ENCODE measurements at regions not wholly inside any gene's neighbourhood (a gene's known extent, or its start where the extent isn't known, plus 50 kb on each side); places are given as distances from the start of the nearest gene placed in this dataset.

DNA sequence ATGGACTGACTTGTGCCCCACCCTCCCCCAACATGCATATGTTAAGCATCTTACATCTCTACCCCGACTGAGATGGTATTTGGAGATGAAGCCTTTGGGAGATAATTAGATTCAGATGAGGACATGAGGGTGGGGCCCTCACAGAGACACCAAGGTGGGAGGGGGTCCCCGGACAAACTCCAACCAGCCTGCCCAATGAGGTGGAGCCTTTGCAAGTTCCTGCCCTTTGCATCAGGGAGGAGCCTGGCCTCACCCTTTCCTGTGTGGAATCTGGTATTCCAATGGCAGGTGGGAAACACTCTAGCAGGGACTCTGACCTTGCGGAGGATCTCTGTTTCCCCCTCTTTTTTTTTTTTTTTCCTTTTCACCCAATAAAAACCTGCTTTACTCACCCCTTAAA is 589.9 kb upstream of the BOD1L1 start:
- TF ChIP-seq, protein P1, sequence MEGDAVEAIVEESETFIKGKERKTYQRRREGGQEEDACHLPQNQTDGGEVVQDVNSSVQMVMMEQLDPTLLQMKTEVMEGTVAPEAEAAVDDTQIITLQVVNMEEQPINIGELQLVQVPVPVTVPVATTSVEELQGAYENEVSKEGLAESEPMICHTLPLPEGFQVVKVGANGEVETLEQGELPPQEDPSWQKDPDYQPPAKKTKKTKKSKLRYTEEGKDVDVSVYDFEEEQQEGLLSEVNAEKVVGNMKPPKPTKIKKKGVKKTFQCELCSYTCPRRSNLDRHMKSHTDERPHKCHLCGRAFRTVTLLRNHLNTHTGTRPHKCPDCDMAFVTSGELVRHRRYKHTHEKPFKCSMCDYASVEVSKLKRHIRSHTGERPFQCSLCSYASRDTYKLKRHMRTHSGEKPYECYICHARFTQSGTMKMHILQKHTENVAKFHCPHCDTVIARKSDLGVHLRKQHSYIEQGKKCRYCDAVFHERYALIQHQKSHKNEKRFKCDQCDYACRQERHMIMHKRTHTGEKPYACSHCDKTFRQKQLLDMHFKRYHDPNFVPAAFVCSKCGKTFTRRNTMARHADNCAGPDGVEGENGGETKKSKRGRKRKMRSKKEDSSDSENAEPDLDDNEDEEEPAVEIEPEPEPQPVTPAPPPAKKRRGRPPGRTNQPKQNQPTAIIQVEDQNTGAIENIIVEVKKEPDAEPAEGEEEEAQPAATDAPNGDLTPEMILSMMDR (conservative IDR thresholded peaks at IDR 0.05; ENCODE audit: low read depth, low read length): no peak
- no peak for TF ChIP-seq EZH2 (IDR thresholded peaks at IDR 0.05; ENCODE audit: low read length, unreplicated experiment)
